ENCODE measurements at regions not wholly inside any gene's neighbourhood (a gene's known extent, or its start where the extent isn't known, plus 50 kb on each side); places are given as distances from the start of the nearest gene placed in this dataset.

DNA sequence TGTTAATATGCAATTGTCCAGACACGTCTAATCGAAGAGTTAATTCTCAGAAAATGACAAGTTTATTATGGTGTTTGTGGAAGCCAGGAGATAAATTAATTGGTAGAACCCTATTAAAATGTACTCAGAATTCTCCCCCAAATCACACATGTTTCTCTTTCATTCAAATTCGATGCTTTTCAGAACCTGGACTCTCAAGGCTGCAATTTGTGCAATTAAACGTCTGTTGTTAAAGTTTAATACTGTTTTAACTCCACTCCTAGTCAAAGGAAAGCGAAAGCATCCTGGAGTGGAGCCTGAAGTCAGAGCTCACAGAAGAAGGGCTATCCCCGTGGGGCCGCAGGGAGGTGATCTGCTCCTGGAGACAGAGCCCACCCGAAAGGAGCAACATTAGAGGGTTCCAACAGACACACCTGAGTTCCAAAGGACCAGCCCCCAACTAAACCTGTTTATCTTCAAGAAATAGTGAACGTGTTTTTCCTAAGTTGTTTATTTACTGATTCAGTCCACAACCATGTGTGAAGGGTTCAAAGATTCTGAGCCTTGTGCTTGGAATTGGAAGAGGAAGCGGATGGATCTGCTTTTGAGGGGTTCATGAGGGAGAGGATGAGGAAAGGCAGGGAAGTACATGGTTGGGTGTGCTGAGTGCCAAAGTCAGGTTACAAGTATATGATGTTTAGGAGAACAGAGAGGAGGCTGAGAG, 68.0 kb upstream of the AKT3 start:
- no peak overlapping the region for H3K18ac ChIP-seq (ENCODE audit: insufficient read length, low read depth, low read length)
- no peak overlapping the region for H4K8ac ChIP-seq (replicated peaks; ENCODE audit: insufficient read length, low read depth, low read length)
- peak overlapping the region; percentile 59 for H2AFZ ChIP-seq (ENCODE audit: low read length)
- no peak overlapping the region for H2BK15ac ChIP-seq (ENCODE audit: low read depth, low read length)
- H3K4me3 Mint-ChIP-seq = peak overlapping the region; percentile 55 to 77
- no peak overlapping the region for H3K27ac Mint-ChIP-seq
- peaks cover 4% of the 10 kb centered on the region; the same call in 1 of the 2 replicates for H3K27me3 ChIP-seq (ENCODE audit: insufficient read depth, low read length)
- H3K4me1 ChIP-seq (ENCODE audit: insufficient read depth, low read length) = no peaks in the 10 kb centered on the region
- H3K9me3 ChIP-seq (ENCODE audit: control insufficient read depth, low read depth, low read length) = no peaks in the 10 kb centered on the region
- no peak overlapping the region for H3K9ac ChIP-seq (ENCODE audit: extremely low read depth, insufficient read length, low read length)
- no peak overlapping the region for H3T11ph ChIP-seq (ENCODE audit: low read length)
- H4K5ac ChIP-seq (ENCODE audit: insufficient read length, low read depth, low read length) = no peak overlapping the region
- H3K36me3 Mint-ChIP-seq (ENCODE audit: insufficient read depth in 1 of 3, low read depth in 3 of 3) = no peaks in the 10 kb centered on the region; a peak in 1 of 7 replicates
- no peak overlapping the region for H2BK20ac ChIP-seq (ENCODE audit: low read depth, low read length, poor library complexity, severe bottlenecking)
- no CpG with 5 or more reads among the region's 10 CpGs for WGBS (ENCODE audit: extremely low coverage, insufficient read length, low lambda C conversion rate)
- no peak overlapping the region for H3K14ac ChIP-seq (ENCODE audit: insufficient read depth, low read length)
- H2BK5ac ChIP-seq (ENCODE audit: insufficient read length, low read length) = no peak overlapping the region
- H3K23me2 ChIP-seq (ENCODE audit: insufficient read length, low read depth, low read length, poor library complexity, severe bottlenecking) = no peaks in the 10 kb centered on the region
- H4K20me1 ChIP-seq (ENCODE audit: control insufficient read depth, insufficient read depth, insufficient read length) = peaks cover 3% of the 10 kb centered on the region
- no peaks in the 10 kb centered on the region for H3K79me1 ChIP-seq (ENCODE audit: insufficient read depth, low read depth, low read length, poor library complexity, severe bottlenecking)
- H2AK5ac ChIP-seq (ENCODE audit: insufficient read length, low read length) = no peak overlapping the region
- H2BK120ac ChIP-seq (ENCODE audit: low read depth, low read length, poor library complexity, severe bottlenecking) = no peak overlapping the region
- H3K79me2 ChIP-seq (ENCODE audit: insufficient read depth, low read length) = no peaks in the 10 kb centered on the region
- no peak overlapping the region for H3K27ac ChIP-seq (ENCODE audit: insufficient read length, low read depth, low read length)
- TF ChIP-seq, protein P1, sequence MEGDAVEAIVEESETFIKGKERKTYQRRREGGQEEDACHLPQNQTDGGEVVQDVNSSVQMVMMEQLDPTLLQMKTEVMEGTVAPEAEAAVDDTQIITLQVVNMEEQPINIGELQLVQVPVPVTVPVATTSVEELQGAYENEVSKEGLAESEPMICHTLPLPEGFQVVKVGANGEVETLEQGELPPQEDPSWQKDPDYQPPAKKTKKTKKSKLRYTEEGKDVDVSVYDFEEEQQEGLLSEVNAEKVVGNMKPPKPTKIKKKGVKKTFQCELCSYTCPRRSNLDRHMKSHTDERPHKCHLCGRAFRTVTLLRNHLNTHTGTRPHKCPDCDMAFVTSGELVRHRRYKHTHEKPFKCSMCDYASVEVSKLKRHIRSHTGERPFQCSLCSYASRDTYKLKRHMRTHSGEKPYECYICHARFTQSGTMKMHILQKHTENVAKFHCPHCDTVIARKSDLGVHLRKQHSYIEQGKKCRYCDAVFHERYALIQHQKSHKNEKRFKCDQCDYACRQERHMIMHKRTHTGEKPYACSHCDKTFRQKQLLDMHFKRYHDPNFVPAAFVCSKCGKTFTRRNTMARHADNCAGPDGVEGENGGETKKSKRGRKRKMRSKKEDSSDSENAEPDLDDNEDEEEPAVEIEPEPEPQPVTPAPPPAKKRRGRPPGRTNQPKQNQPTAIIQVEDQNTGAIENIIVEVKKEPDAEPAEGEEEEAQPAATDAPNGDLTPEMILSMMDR (conservative IDR thresholded peaks at IDR 0.05) = no peak
- H3K27me3 Mint-ChIP-seq (ENCODE audit: low read depth) = peaks cover 54% of the 10 kb centered on the region
- H2BK12ac ChIP-seq (ENCODE audit: insufficient read length, low read depth, low read length) = no peak overlapping the region
- no peak overlapping the region for H3K4ac ChIP-seq (ENCODE audit: low read depth, low read length)
- no peak overlapping the region for H4K91ac ChIP-seq (ENCODE audit: insufficient read length, low read depth, low read length)
- H3K9me3 Mint-ChIP-seq = peaks cover 0 to 3% of the 10 kb centered on the region in 2 experiments; a peak in 1 of 5 replicates
- peak overlapping the region; percentile 44 for H3K4me2 ChIP-seq (ENCODE audit: insufficient read depth, insufficient read length, low read length)
- no peak overlapping the region for H3K23ac ChIP-seq (ENCODE audit: insufficient read length, low read depth, low read length)
- H3K4me1 Mint-ChIP-seq = peaks cover 14 to 19% of the 10 kb centered on the region in 2 experiments
- H3K56ac ChIP-seq (ENCODE audit: insufficient read length, low read depth, low read length) = no peak overlapping the region
- DNase-seq = no peak

Measured in H9 (cell line).